ENCODE measurements at regions not wholly inside any gene's neighbourhood (a gene's known extent, or its start where the extent isn't known, plus 50 kb on each side); places are given as distances from the start of the nearest gene placed in this dataset.

DNA sequence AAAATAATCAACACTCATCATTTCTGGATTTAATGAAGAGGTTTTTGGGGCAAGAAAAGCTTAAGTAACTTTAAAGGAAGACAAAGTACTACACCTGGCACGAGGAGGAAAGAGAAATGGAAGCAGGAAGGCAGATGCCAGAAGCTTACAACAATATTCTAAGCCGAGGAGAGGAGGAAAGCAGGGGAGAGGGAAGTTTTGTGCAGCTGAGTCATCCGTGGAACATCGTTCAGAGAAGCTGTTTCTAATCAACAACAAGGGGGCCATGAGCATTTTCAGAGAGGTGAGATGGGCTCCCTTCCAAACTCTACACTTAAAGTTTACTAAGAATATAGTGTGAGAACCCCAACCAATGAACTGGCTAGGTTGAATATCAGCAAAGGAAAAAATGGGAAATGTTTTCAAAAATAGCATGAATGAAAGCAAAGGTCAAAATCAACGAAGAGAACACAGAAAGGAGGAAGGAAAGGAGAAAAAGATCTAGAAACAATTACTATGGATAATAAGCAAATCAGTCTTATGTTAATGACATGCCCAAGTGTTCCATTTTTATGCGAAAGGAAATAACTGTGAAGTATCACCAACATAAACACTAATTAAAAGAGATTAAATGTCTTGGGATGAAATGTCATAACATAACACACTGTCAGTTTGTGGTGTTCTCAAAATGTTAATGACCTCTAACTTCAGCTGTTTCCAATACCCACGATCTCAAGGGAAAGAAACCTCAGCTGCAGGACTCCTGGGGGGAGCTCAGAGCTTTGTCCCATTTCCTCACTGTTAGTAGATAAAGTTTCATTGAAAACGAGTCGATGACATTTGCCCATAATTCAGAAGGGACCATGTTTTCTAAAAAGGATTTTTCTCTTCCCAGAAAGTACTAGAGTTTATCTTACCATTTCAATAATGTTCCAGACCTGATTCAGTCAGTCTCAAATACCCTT, 203.4 kb upstream of the STXBP5 start:
- TF ChIP-seq, protein P1, sequence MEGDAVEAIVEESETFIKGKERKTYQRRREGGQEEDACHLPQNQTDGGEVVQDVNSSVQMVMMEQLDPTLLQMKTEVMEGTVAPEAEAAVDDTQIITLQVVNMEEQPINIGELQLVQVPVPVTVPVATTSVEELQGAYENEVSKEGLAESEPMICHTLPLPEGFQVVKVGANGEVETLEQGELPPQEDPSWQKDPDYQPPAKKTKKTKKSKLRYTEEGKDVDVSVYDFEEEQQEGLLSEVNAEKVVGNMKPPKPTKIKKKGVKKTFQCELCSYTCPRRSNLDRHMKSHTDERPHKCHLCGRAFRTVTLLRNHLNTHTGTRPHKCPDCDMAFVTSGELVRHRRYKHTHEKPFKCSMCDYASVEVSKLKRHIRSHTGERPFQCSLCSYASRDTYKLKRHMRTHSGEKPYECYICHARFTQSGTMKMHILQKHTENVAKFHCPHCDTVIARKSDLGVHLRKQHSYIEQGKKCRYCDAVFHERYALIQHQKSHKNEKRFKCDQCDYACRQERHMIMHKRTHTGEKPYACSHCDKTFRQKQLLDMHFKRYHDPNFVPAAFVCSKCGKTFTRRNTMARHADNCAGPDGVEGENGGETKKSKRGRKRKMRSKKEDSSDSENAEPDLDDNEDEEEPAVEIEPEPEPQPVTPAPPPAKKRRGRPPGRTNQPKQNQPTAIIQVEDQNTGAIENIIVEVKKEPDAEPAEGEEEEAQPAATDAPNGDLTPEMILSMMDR (IDR thresholded peaks at IDR 0.05), result no peak
- no peak for TF ChIP-seq EZH2 (IDR thresholded peaks at IDR 0.05; ENCODE audit: borderline replicate concordance, insufficient read depth, low read depth, low read length, poor library complexity, severe bottlenecking)

Data from B cell (primary cell).